ENCODE measurements at regions not wholly inside any gene's neighbourhood (a gene's known extent, or its start where the extent isn't known, plus 50 kb on each side); places are given as distances from the start of the nearest gene placed in this dataset.

DNA sequence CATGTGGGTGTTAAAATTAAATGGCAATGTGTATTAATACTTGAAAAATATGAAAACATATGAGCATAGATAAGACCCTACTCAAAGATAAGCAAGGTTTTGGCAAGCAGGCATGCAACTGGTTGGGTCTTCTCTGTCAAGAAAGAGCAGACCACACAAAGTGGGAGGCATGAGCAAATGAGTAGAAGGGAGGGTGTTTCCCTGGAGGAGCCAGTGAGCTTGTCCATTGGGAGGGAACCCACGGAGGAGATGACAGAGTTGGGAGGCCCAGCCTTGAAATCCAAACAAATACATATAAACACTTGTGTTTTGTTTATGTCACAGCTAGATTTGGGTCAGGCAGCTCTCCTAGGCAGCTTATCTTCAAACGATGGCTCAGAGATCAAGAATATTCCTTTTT lies 134.5 kb upstream of the CXCL12 start:
- Histone ChIP-seq H3K79me2 (ENCODE audit: insufficient read depth, low read length) (no peaks in the 10 kb centered on the region), H3K4me3 (ENCODE audit: insufficient read depth, low read length) (no peak overlapping the region), H3K36me3 (ENCODE audit: insufficient read depth, low read length) (no peaks in the 10 kb centered on the region), H3K4me1 (ENCODE audit: insufficient read depth, low read length) (no peaks in the 10 kb centered on the region), H3K9me3 (ENCODE audit: low read depth, low read length) (no peaks in the 10 kb centered on the region), H4K20me1 (ENCODE audit: insufficient read depth, low read length) (no peaks in the 10 kb centered on the region), H3K27me3 (ENCODE audit: insufficient read depth, low read length) (no peaks in the 10 kb centered on the region), H3K4me2 (ENCODE audit: insufficient read depth, low read length) (no peak overlapping the region), H3K27ac (ENCODE audit: low read depth, low read length) (no peak overlapping the region), H2AFZ (ENCODE audit: low read length) (no peak overlapping the region)
- no peak for DNase-seq (ENCODE audit: insufficient read length, low spot score, missing footprints)
- TF ChIP-seq, protein P1, sequence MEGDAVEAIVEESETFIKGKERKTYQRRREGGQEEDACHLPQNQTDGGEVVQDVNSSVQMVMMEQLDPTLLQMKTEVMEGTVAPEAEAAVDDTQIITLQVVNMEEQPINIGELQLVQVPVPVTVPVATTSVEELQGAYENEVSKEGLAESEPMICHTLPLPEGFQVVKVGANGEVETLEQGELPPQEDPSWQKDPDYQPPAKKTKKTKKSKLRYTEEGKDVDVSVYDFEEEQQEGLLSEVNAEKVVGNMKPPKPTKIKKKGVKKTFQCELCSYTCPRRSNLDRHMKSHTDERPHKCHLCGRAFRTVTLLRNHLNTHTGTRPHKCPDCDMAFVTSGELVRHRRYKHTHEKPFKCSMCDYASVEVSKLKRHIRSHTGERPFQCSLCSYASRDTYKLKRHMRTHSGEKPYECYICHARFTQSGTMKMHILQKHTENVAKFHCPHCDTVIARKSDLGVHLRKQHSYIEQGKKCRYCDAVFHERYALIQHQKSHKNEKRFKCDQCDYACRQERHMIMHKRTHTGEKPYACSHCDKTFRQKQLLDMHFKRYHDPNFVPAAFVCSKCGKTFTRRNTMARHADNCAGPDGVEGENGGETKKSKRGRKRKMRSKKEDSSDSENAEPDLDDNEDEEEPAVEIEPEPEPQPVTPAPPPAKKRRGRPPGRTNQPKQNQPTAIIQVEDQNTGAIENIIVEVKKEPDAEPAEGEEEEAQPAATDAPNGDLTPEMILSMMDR (IDR thresholded peaks at IDR 0.05; ENCODE audit: extremely low read depth, low read depth, low read length) = no peak

DNA sequence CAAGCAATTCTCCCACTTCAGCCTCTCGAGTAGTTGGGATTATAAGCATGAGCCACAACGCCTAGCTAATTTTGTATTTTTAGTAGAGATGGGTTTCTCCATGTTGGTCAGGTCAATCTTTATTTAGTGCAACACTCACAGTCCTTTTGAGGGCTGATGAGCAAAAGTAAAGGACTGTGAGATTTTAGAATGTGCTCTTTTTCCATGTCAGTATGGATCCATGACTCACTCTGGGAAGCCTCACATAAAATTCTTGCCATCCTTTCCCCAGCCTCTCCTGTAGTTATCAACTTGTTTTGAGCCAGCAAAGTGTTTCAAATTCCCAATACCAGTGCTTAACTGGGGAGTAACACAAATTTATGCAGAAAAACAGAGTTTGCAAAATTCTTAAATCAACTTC lies 135.8 kb upstream of the CXCL12 start:
- TF ChIP-seq, protein P1 (IDR thresholded peaks at IDR 0.05; ENCODE audit: extremely low read depth, low read depth, low read length) = no peak
- H3K27ac ChIP-seq (ENCODE audit: low read depth, low read length) = no peak overlapping the region
- no peak overlapping the region for H3K4me2 ChIP-seq (ENCODE audit: insufficient read depth, low read length)
- H3K27me3 ChIP-seq (ENCODE audit: insufficient read depth, low read length) = no peaks in the 10 kb centered on the region
- no peaks in the 10 kb centered on the region for H3K79me2 ChIP-seq (ENCODE audit: insufficient read depth, low read length)
- no peak overlapping the region for H3K4me3 ChIP-seq (ENCODE audit: insufficient read depth, low read length)
- no peak overlapping the region for H2AFZ ChIP-seq (ENCODE audit: low read length)
- H3K4me1 ChIP-seq (ENCODE audit: insufficient read depth, low read length) = no peaks in the 10 kb centered on the region
- H3K9me3 ChIP-seq (ENCODE audit: low read depth, low read length) = no peaks in the 10 kb centered on the region
- H3K36me3 ChIP-seq (ENCODE audit: insufficient read depth, low read length) = no peaks in the 10 kb centered on the region
- no peaks in the 10 kb centered on the region for H4K20me1 ChIP-seq (ENCODE audit: insufficient read depth, low read length)
- DNase-seq (ENCODE audit: insufficient read length, low spot score, missing footprints) = no peak

DNA sequence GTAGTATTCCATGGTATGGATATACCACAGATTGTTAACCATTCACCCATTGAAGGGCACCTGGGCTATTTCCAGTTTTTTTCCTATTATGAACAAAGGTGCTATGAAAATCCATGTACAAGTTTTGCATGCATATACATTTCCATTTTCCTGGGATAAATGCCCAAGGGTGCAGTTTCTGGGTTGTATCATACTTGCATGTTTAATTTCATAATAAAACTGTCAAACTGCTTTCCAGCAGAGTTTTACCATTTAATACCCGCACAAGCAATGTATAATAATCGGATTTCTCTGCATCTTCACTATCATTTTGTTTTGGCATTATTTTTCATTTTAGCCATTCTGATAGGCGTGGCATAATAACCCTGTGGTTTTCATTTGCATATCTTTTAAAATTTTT lies 154.3 kb upstream of the CXCL12 start:
- no peaks in the 10 kb centered on the region for H3K79me2 ChIP-seq (ENCODE audit: insufficient read depth, low read length)
- no peak overlapping the region for H3K4me2 ChIP-seq (ENCODE audit: insufficient read depth, low read length)
- DNase-seq (ENCODE audit: insufficient read length, low spot score, missing footprints) = no peak
- H3K4me1 ChIP-seq (ENCODE audit: insufficient read depth, low read length) = no peaks in the 10 kb centered on the region
- H4K20me1 ChIP-seq (ENCODE audit: insufficient read depth, low read length) = no peaks in the 10 kb centered on the region
- H3K27me3 ChIP-seq (ENCODE audit: insufficient read depth, low read length) = no peaks in the 10 kb centered on the region
- no peak overlapping the region for H3K27ac ChIP-seq (ENCODE audit: low read depth, low read length)
- H3K36me3 ChIP-seq (ENCODE audit: insufficient read depth, low read length) = no peaks in the 10 kb centered on the region
- H3K4me3 ChIP-seq (ENCODE audit: insufficient read depth, low read length) = no peak overlapping the region
- peaks cover 2% of the 10 kb centered on the region for H3K9me3 ChIP-seq (ENCODE audit: low read depth, low read length)
- no peak overlapping the region for H2AFZ ChIP-seq (ENCODE audit: low read length)
- TF ChIP-seq, protein P1 (IDR thresholded peaks at IDR 0.05; ENCODE audit: extremely low read depth, low read depth, low read length) = no peak

DNA sequence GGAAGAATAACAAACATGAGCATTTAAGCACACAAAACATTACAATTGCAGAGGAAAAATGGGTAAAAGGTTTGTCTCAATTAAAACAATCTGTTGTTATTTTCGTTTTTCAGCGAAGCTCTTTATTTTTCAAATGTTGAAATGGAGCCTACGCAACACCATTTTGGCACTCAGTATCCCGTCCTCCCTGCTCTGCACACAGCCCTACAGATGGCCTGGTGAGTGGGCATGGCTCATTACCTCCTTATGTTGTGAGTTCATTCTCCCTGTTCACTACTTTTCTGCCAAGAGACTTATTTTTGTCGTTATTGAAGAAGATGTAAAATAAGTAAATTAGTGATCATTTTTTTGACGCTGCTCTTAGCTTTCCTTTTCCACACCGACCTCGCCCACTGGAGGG lies 167.8 kb upstream of the CXCL12 start:
- H3K4me3 ChIP-seq (ENCODE audit: insufficient read depth, low read length) = no peak overlapping the region
- no peak overlapping the region for H3K4me2 ChIP-seq (ENCODE audit: insufficient read depth, low read length)
- H3K4me1 ChIP-seq (ENCODE audit: insufficient read depth, low read length) = no peaks in the 10 kb centered on the region
- DNase-seq (ENCODE audit: insufficient read length, low spot score, missing footprints) = no peak
- no peak overlapping the region for H3K27ac ChIP-seq (ENCODE audit: low read depth, low read length)
- H3K36me3 ChIP-seq (ENCODE audit: insufficient read depth, low read length) = no peaks in the 10 kb centered on the region
- TF ChIP-seq, protein P1 (IDR thresholded peaks at IDR 0.05; ENCODE audit: extremely low read depth, low read depth, low read length) = no peak
- H3K9me3 ChIP-seq (ENCODE audit: low read depth, low read length) = no peaks in the 10 kb centered on the region
- H2AFZ ChIP-seq (ENCODE audit: low read length) = no peak overlapping the region
- no peaks in the 10 kb centered on the region for H3K27me3 ChIP-seq (ENCODE audit: insufficient read depth, low read length)
- no peaks in the 10 kb centered on the region for H4K20me1 ChIP-seq (ENCODE audit: insufficient read depth, low read length)
- no peaks in the 10 kb centered on the region for H3K79me2 ChIP-seq (ENCODE audit: insufficient read depth, low read length)
